Endothelial cell of umbilical vein (primary cell): ENCODE measurements at regions not wholly inside any gene's neighbourhood (a gene's known extent, or its start where the extent isn't known, plus 50 kb on each side); places are given as distances from the start of the nearest gene placed in this dataset.

Experiments
- BruUV-seq: library from RNA; stranded (reverse); fragments of 400-500 nt; replicated peaks from 2 replicates; lab custom pipeline; 2021; lab: Mats Ljungman, UMichigan
- CTCF ChIA-PET: fragments of 300-600, 350-600 bp; sonication (Branson Sonifier 250); formaldehyde crosslinking; loops from one replicate; lab custom pipeline; 2021; ENCODE audit warnings: antibody characterized with exemption, inconsistent platforms; lab: Charles Lee
- POLR2A ChIA-PET: fragments of 300-600, 350-600 bp; sonication (Branson Sonifier 250); formaldehyde crosslinking; loops from one replicate; lab custom pipeline; 2021; ENCODE audit warnings: antibody characterized with exemption, inconsistent platforms; lab: Charles Lee
- DNase-seq: peaks from one replicate; pipeline ENCODE4 v3.0.0-alpha.2; 2011; ENCODE audit warnings: low read depth, low spot score
- FAIRE-seq: peaks from 2 replicates; lab custom pipeline; 2011; peaks lifted over from hg19 to GRCh38; lab: Jason Lieb, UNC
- H2AFZ ChIP-seq: 2 replicates; pipeline ENCODE4 v1.6.0; 2012; ENCODE audit warnings: low read depth, low read length, control low read depth, inconsistent platforms
- H3K27ac ChIP-seq: 2 replicates; pipeline ENCODE4 v1.5.1; 2011; ENCODE audit warnings: low read depth, mild to moderate bottlenecking, control low read depth, low read length, moderate library complexity; ENCODE audit not compliant: insufficient read depth
- H3K27me3 ChIP-seq, 2 experiments: 2 replicates each; pipeline versions ENCODE4 v1.6.0 to v1.6.1; 2011; ENCODE audit warnings: low read length in 2 of 2, mixed read lengths in 1 of 2; ENCODE audit not compliant: control insufficient read depth in 2 of 2, insufficient read depth in 2 of 2
- H3K36me3 ChIP-seq, 2 experiments: 2 replicates in 1 of 2; 3 replicates in 1 of 2; pipeline ENCODE4 v1.5.1; 2011; ENCODE audit warnings: low read length in 2 of 2, mild to moderate bottlenecking in 1 of 2, moderate library complexity in 1 of 2; ENCODE audit not compliant: control insufficient read depth in 2 of 2, insufficient read depth in 2 of 2; ENCODE audit errors: extremely low read depth in 1 of 2
- H3K4me1 ChIP-seq: 3 replicates; pipeline ENCODE4 v1.5.1; 2011; ENCODE audit warnings: mild to moderate bottlenecking, low read length; ENCODE audit not compliant: control insufficient read depth, insufficient read depth; ENCODE audit errors: extremely low read depth
- H3K4me2 ChIP-seq: 2 replicates; pipeline ENCODE4 v1.6.1; 2011; ENCODE audit warnings: low read length, control low read depth, mixed read lengths; ENCODE audit not compliant: insufficient read depth
- H3K4me3 ChIP-seq, 3 experiments: fragments of 200-600 bp in 1 of 3; sonication (generic), shearing (Covaris generic) in 1 of 3; replicated peaks in 1 of 3; 2 replicates each; pipeline ENCODE4 v1.5.1; 2011 to 2016; ENCODE audit warnings: control low read depth in 3 of 3, low read length in 3 of 3, mild to moderate bottlenecking in 2 of 3, inconsistent platforms in 1 of 3, low read depth in 1 of 3, moderate library complexity in 1 of 3; ENCODE audit not compliant: insufficient read depth in 1 of 3
- H3K79me2 ChIP-seq: 2 replicates; pipeline ENCODE4 v1.6.0; 2012; ENCODE audit warnings: low read length, inconsistent platforms; ENCODE audit not compliant: control insufficient read depth, insufficient read depth
- H3K9ac ChIP-seq: replicated peaks from 2 replicates; pipeline ENCODE3; 2011; ENCODE audit warnings: low read length, control low read depth; ENCODE audit not compliant: insufficient read depth; ENCODE audit errors: extremely low read depth
- H3K9me1 ChIP-seq: replicated peaks from 3 replicates; pipeline ENCODE4 v1.6.0; 2011; ENCODE audit warnings: mild to moderate bottlenecking, low read length; ENCODE audit not compliant: control insufficient read depth, insufficient read depth; ENCODE audit errors: extremely low read depth
- H3K9me3 ChIP-seq: replicated peaks from 2 replicates; pipeline ENCODE4 v1.5.1; 2012; ENCODE audit warnings: low read length, inconsistent platforms; ENCODE audit not compliant: control insufficient read depth, insufficient read depth
- H4K20me1 ChIP-seq: replicated peaks from 2 replicates; pipeline ENCODE3; 2011; ENCODE audit warnings: mild to moderate bottlenecking, low read length; ENCODE audit not compliant: control insufficient read depth, insufficient read depth; ENCODE audit errors: extremely low read depth
- EZH2 ChIP-seq: IDR thresholded peaks from 2 replicates; pipeline ENCODE4 v1.6.1; 2012; ENCODE audit warnings: borderline replicate concordance, low read depth, mild to moderate bottlenecking, moderate library complexity, low read length, inconsistent platforms; ENCODE audit not compliant: severe bottlenecking
- FOS ChIP-seq: IDR thresholded peaks from 2 replicates; pipeline ENCODE4 v1.6.1; 2011; ENCODE audit warnings: mild to moderate bottlenecking, low read length, moderate library complexity, borderline replicate concordance; ENCODE audit not compliant: insufficient read depth
- GATA2 ChIP-seq: IDR thresholded peaks from 2 replicates; pipeline ENCODE4 v1.7.0; 2011; ENCODE audit warnings: low read depth, mild to moderate bottlenecking, moderate library complexity, mixed read lengths, low read length; ENCODE audit not compliant: insufficient read length, insufficient read depth
- JUN ChIP-seq: IDR thresholded peaks from 2 replicates; pipeline ENCODE4 v1.6.1; 2011; ENCODE audit warnings: borderline replicate concordance, low read depth; ENCODE audit not compliant: insufficient read length, insufficient read depth
- MAX ChIP-seq: IDR thresholded peaks from 2 replicates; pipeline ENCODE4 v1.6.1; 2011; ENCODE audit not compliant: insufficient read depth, insufficient read length
- MYC ChIP-seq: IDR thresholded peaks from one replicate; pipeline ENCODE4 v1.6.1; 2011; ENCODE audit warnings: mild to moderate bottlenecking, low read depth, low read length
- POLR2A ChIP-seq: IDR thresholded peaks from 2 replicates; pipeline ENCODE4 v1.6.1; 2012; ENCODE audit warnings: low read depth, mild to moderate bottlenecking, control low read depth, low read length
- POLR2AphosphoS5 ChIP-seq: IDR thresholded peaks from 2 replicates; pipeline ENCODE4 v1.6.1; 2012; ENCODE audit warnings: low read depth, mild to moderate bottlenecking, control low read depth, low read length, moderate library complexity; ENCODE audit not compliant: insufficient read depth
- dilution Hi-C: fragments of 300-500 bp; cut with MboI; formaldehyde crosslinking; loops from one replicate; pipeline ENCODE4 v1.15.0; 2019; ENCODE audit warnings: low sequenced_read_pairs; ENCODE audit not compliant: extremely low pct_ligation_motif_present
- intact Hi-C: fragments of 100-400 bp; cut with micrococcal nuclease; formaldehyde crosslinking; loops from one replicate; pipeline ENCODE4 v1.10.0; 2022
- TF ChIP-seq, protein P1 (sequence below), 2 donors: IDR thresholded peaks; 1 replicate in 1 of 2; 2 replicates in 1 of 2; pipeline ENCODE4 v1.5.1; 2011; ENCODE audit warnings: low read length in 2 of 2, mild to moderate bottlenecking in 2 of 2, moderate library complexity in 2 of 2, control low read depth in 1 of 2, inconsistent platforms in 1 of 2, low read depth in 1 of 2; ENCODE audit not compliant: insufficient read depth in 1 of 2; ENCODE audit errors: extremely low read depth in 1 of 2

DNA sequence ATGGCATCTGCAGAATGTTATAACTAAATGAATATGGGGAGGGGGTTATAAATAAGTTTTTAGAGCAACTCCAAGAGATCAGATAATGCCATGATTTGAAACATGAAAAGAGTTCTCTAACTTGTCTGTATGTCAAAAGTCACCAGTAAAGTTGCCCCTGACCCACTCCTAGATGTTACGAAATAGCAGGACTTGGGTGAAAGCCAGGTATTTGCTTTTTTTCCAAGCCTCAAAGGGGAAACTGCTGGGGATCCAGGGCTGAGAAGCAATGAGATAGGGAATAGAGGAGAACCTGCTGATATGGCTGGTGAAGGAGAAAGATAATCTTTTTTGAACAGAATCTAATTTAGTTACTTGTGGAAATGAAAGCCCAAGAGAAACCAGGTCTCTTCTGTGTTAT, 191.5 kb upstream of the CDH20 start:
- no peak overlapping the region for H2AFZ ChIP-seq
- H3K4me2 ChIP-seq: no peak overlapping the region
- intact Hi-C loops: no loop called here
- H3K9me1 ChIP-seq: no peaks in the 10 kb centered on the region
- H3K4me1 ChIP-seq: no peaks in the 10 kb centered on the region
- H3K4me3 ChIP-seq: no peak overlapping the region
- ChIA-PET POLR2A (no interaction called here), CTCF (interaction anchor here (1.3 kb wide), 1 partner anchor 16 kb away, joined by 3 read pairs; no protein-coding TSS in a partner anchor)
- H3K79me2 ChIP-seq: no peaks in the 10 kb centered on the region
- FAIRE-seq (no peak), DNase-seq (no peak)
- H3K9ac ChIP-seq: no peak overlapping the region
- no peaks in the 10 kb centered on the region for H3K36me3 ChIP-seq
- dilution Hi-C loops: no loop called here
- H4K20me1 ChIP-seq: no peaks in the 10 kb centered on the region
- no peaks in the 10 kb centered on the region for H3K9me3 ChIP-seq
- no peak overlapping the region for H3K27ac ChIP-seq
- no TSS peak for BruUV-seq
- no peaks in the 10 kb centered on the region for H3K27me3 ChIP-seq
- TF ChIP-seq GATA2 (no peak), MYC (no peak), MAX (no peak), POLR2A (no peak), JUN (no peak), FOS (no peak), POLR2AphosphoS5 (no peak), EZH2 (no peak)
- TF ChIP-seq, protein P1, sequence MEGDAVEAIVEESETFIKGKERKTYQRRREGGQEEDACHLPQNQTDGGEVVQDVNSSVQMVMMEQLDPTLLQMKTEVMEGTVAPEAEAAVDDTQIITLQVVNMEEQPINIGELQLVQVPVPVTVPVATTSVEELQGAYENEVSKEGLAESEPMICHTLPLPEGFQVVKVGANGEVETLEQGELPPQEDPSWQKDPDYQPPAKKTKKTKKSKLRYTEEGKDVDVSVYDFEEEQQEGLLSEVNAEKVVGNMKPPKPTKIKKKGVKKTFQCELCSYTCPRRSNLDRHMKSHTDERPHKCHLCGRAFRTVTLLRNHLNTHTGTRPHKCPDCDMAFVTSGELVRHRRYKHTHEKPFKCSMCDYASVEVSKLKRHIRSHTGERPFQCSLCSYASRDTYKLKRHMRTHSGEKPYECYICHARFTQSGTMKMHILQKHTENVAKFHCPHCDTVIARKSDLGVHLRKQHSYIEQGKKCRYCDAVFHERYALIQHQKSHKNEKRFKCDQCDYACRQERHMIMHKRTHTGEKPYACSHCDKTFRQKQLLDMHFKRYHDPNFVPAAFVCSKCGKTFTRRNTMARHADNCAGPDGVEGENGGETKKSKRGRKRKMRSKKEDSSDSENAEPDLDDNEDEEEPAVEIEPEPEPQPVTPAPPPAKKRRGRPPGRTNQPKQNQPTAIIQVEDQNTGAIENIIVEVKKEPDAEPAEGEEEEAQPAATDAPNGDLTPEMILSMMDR (IDR thresholded peaks at IDR 0.05; ENCODE audit: extremely low read depth in 1 of 2, insufficient read depth in 1 of 2, low read depth in 1 of 2, low read length in 2 of 2): no peak
